K562 (cell line): ENCODE measurements at regions not wholly inside any gene's neighbourhood (a gene's known extent, or its start where the extent isn't known, plus 50 kb on each side); places are given as distances from the start of the nearest gene placed in this dataset.
A peak's percentile ranks its signal among the peaks of the same experiment; 100 is the strongest.

ENCODE experiments used
- ATAC-seq: fragments of 200-7000 bp; cut with Tn5 transposase; 3 replicates; pipeline ENCODE4 v1.9.1; 2020; ENCODE audit warnings: moderate library complexity
- BruUV-seq: library from RNA; stranded (reverse); fragments of 400-500 nt; replicated peaks from 2 replicates; lab custom pipeline; 2021; lab: Mats Ljungman, UMichigan
- CTCF ChIA-PET: fragments of 300-600 bp; formaldehyde crosslinking; extraction: SDS; loops from one replicate; lab custom pipeline; 2021; ENCODE audit warnings: low intra/inter-chr PET ratio; lab: Yijun Ruan, JAX
- POLR2A ChIA-PET: fragments of 300-600, 350-650 bp; sonication (Branson Sonifier 250); formaldehyde crosslinking; extraction: SDS; loops from one replicate; lab custom pipeline; 2021; ENCODE audit warnings: antibody characterized with exemption, inconsistent platforms; lab: Yijun Ruan, JAX
- DNase-seq, 4 experiments: peaks; one replicate each; pipeline versions ENCODE4 v3.0.0 to v3.0.0-alpha.2; 2011 to 2018; ENCODE audit warnings: low spot score in 3 of 4, mixed read lengths in 3 of 4; ENCODE audit errors: extremely low read depth in 1 of 4
- FAIRE-seq: peaks from 2 replicates; lab custom pipeline; 2011; peaks lifted over from hg19 to GRCh38; lab: Jason Lieb, UNC
- H2AFZ ChIP-seq: 2 replicates; pipeline ENCODE4 v1.6.0; 2011; ENCODE audit warnings: low read depth, low read length, control low read depth, inconsistent platforms
- H3K27ac ChIP-seq: fragments of 200-600 bp; 3 replicates; pipeline ENCODE4 v1.8.0; 2011; ENCODE audit warnings: low read depth, mild to moderate bottlenecking, control low read depth, inconsistent platforms, low read length, moderate library complexity, mixed read lengths; ENCODE audit errors: extremely low read depth
- H3K27me3 ChIP-seq, 2 experiments: fragments of 300-600 bp in 1 of 2; 2 replicates in 1 of 2; 3 replicates in 1 of 2; pipeline versions ENCODE4 v1.6.0 to v1.8.0; 2011; ENCODE audit warnings: inconsistent platforms in 2 of 2, low read length in 2 of 2, mild to moderate bottlenecking in 1 of 2, mixed read lengths in 1 of 2, moderate library complexity in 1 of 2; ENCODE audit not compliant: control insufficient read depth in 2 of 2, insufficient read depth in 2 of 2
- H3K36me3 ChIP-seq: fragments of 300-600 bp; 3 replicates; pipeline ENCODE4 v1.8.0; 2011; ENCODE audit warnings: mild to moderate bottlenecking, low read length, inconsistent platforms; ENCODE audit not compliant: control insufficient read depth, insufficient read depth
- H3K4me1 ChIP-seq, 2 experiments: fragments of 200-600 bp in 1 of 2; replicated peaks in 1 of 2; 2 replicates in 1 of 2; 3 replicates in 1 of 2; pipeline versions ENCODE4 v1.5.1 to v1.8.0; 2011; ENCODE audit warnings: inconsistent platforms in 2 of 2, low read length in 2 of 2, mild to moderate bottlenecking in 1 of 2, mixed read lengths in 1 of 2, moderate library complexity in 1 of 2; ENCODE audit not compliant: control insufficient read depth in 2 of 2, insufficient read depth in 2 of 2
- H3K4me2 ChIP-seq: 2 replicates; pipeline ENCODE4 v1.6.1; 2011; ENCODE audit warnings: low read length, control low read depth, inconsistent platforms, mixed read lengths; ENCODE audit not compliant: insufficient read depth
- H3K4me3 ChIP-seq: fragments of 200-600 bp; sonication (generic), shearing (Covaris generic); 2 replicates; pipeline ENCODE4 v1.5.1; 2016; ENCODE audit warnings: control low read depth, inconsistent platforms
- H3K79me2 ChIP-seq: fragments of 200-600 bp; 3 replicates; pipeline ENCODE4 v1.8.0; 2011; ENCODE audit warnings: low read length, inconsistent platforms; ENCODE audit not compliant: control insufficient read depth, insufficient read depth
- H3K9ac ChIP-seq, 2 experiments: 2 replicates each; pipeline versions ENCODE4 v1.6.0 to v1.6.1; 2011; ENCODE audit warnings: low read depth in 2 of 2, low read length in 2 of 2, control low read depth in 1 of 2, inconsistent platforms in 1 of 2, mild to moderate bottlenecking in 1 of 2, mixed read lengths in 1 of 2; ENCODE audit not compliant: insufficient read depth in 1 of 2
- H3K9me1 ChIP-seq: one replicate; pipeline ENCODE4 v1.6.0; 2011; ENCODE audit warnings: inconsistent platforms, mild to moderate bottlenecking, low read length, moderate library complexity; ENCODE audit not compliant: control insufficient read depth, insufficient read depth
- H3K9me3 ChIP-seq: replicated peaks from 2 replicates; pipeline ENCODE4 v1.5.1; 2011; ENCODE audit warnings: low read depth, low read length, inconsistent platforms; ENCODE audit not compliant: control insufficient read depth, insufficient read depth
- H4K20me1 ChIP-seq: replicated peaks from 2 replicates; pipeline ENCODE4 v1.6.1; 2011; ENCODE audit warnings: low read length, inconsistent platforms, mixed read lengths; ENCODE audit not compliant: control insufficient read depth, insufficient read depth
- BRCA1 ChIP-seq, 2 experiments: fragments of 450-650 bp in 1 of 2; sonication (generic) in 1 of 2; formaldehyde crosslinking in 1 of 2; IDR thresholded peaks; 2 replicates each; pipeline versions ENCODE4 v1.5.0 to v1.6.1; 2017 to 2020; ENCODE audit warnings: mild to moderate bottlenecking in 1 of 2, missing genetic modification reagents in 1 of 2
- CHD4 ChIP-seq: fragments of 200-600 bp; sonication (generic); IDR thresholded peaks from 3 replicates; pipeline ENCODE4 v1.6.1; 2012; ENCODE audit warnings: low read depth, mild to moderate bottlenecking, mixed read lengths, low read length, inconsistent platforms; ENCODE audit not compliant: insufficient read depth, insufficient replicate concordance, poor library complexity, severe bottlenecking
- EP300 ChIP-seq: IDR thresholded peaks from 2 replicates; pipeline ENCODE4 v1.6.1; 2012; ENCODE audit warnings: low read length, improper control_type of control experiment
- NCOA2 ChIP-seq, 2 experiments: fragments of 450-650 bp; IDR thresholded peaks; 2 replicates each; pipeline ENCODE4 v1.6.1; 2018; ENCODE audit warnings: mild to moderate bottlenecking in 2 of 2, moderate library complexity in 1 of 2; ENCODE audit not compliant: partially characterized antibody in 2 of 2
- RBBP5 ChIP-seq: fragments of 200-600 bp; sonication (generic); IDR thresholded peaks from 2 replicates; pipeline ENCODE4 v1.6.1; 2012; ENCODE audit warnings: borderline replicate concordance, mild to moderate bottlenecking, low read length, control low read depth, inconsistent platforms; ENCODE audit not compliant: insufficient read depth, poor library complexity, severe bottlenecking
- ZBTB9 ChIP-seq: fragments of 450-650 bp; formaldehyde crosslinking; IDR thresholded peaks from 2 replicates; pipeline ENCODE4 v1.4.0; 2020; ENCODE audit warnings: mild to moderate bottlenecking, moderate library complexity
- ZC3H8 ChIP-seq: fragments of 450-650 bp; IDR thresholded peaks from 2 replicates; pipeline ENCODE4 v1.6.1; 2017
- ZHX1 ChIP-seq: fragments of 150-350 bp; conservative IDR thresholded peaks from 2 replicates; pipeline ENCODE4 v1.6.1; 2014; ENCODE audit warnings: low read length
- ZNF3 ChIP-seq: fragments of 250-450 bp; sonication (Bioruptor Pico); IDR thresholded peaks from 2 replicates; pipeline ENCODE4 v1.5.0; 2021; ENCODE audit warnings: mild to moderate bottlenecking, moderate library complexity
- ZNF592 ChIP-seq: fragments of 450-650 bp; IDR thresholded peaks from 2 replicates; pipeline ENCODE4 v1.6.1; 2017; ENCODE audit warnings: antibody characterized with exemption, mild to moderate bottlenecking
- ZNF639 ChIP-seq, 2 experiments: fragments of 200-800 bp in 1 of 2; sonication (Bioruptor generic) in 1 of 2; sonication (generic) in 1 of 2; formaldehyde crosslinking in 1 of 2; IDR thresholded peaks in 1 of 2; conservative IDR thresholded peaks in 1 of 2; 2 replicates each; pipeline versions ENCODE4 v1.5.0 to v1.6.1; 2016 to 2020; ENCODE audit warnings: missing compliant biosample characterization in 1 of 2, missing genetic modification characterization in 1 of 2, missing genetic modification reagents in 1 of 2
- WGBS: fragments of 100-300 bp; shearing (Covaris generic); methylation state at CpG from one replicate; pipeline ENCODE4 v1.1.6; 2016; ENCODE audit warnings: low coverage, mixed read lengths; ENCODE audit not compliant: insufficient coverage; ENCODE audit errors: missing lambda C conversion rate; 5-methylcytosine and 5-hydroxymethylcytosine counted together
- in situ Hi-C: fragments of 300-500 bp; cut with MboI; formaldehyde crosslinking; loops from 4 replicates; pipeline ENCODE4 v1.15.0; 2018; ENCODE audit warnings: inconsistent platforms, mixed read lengths
- intact Hi-C: fragments of 100-400 bp; cut with micrococcal nuclease; formaldehyde crosslinking; loops from 2 replicates; pipeline ENCODE4 v1.14.2; 2022

- H3K36me3 ChIP-seq: no peaks in the 10 kb centered on the region
- ChIA-PET POLR2A (interaction anchor here (0.6 to 1.5 kb wide), 4 partner anchors 9 to 17 kb away, joined by 3 to 4 read pairs (median 4); no protein-coding TSS in a partner anchor), CTCF (no interaction called here)
- H3K9me1 ChIP-seq: no peaks in the 10 kb centered on the region
- no peak overlapping the region for H3K9ac ChIP-seq
- peaks cover 24 to 52% of the 10 kb centered on the region in 2 experiments for H3K4me1 ChIP-seq
- H3K79me2 ChIP-seq: no peaks in the 10 kb centered on the region
- BruUV-seq: no TSS peak
- H3K9me3 ChIP-seq: no peaks in the 10 kb centered on the region
- peak; percentile 9; the same call in 1 of the 3 replicates for ATAC-seq
- H3K4me3 ChIP-seq: no peak overlapping the region
- in situ Hi-C loops (no loop called here), intact Hi-C loops (no loop called here)
- H3K27ac ChIP-seq: no peak overlapping the region
- peak in 2 of 4 experiments; percentile 30 to 62 for DNase-seq
- 20% methylated on average over 5 of the region's 5 CpGs for WGBS
- no peaks in the 10 kb centered on the region for H3K27me3 ChIP-seq
- H4K20me1 ChIP-seq: no peaks in the 10 kb centered on the region
- peak overlapping the region; percentile 22; the same call in 1 of the 2 replicates for H3K4me2 ChIP-seq
- FAIRE-seq: no peak
- peak overlapping the region; percentile 50; the same call in 1 of the 2 replicates for H2AFZ ChIP-seq
- TF ChIP-seq ZC3H8 (no peak), CHD4 (no peak), NCOA2 (IDR thresholded peaks at IDR 0.05; ENCODE audit: partially characterized antibody in 2 of 2) (no peak), ZNF3 (CRISPR knock-in tag) (no peak), RBBP5 (no peak), ZNF592 (no peak), ZBTB9 (CRISPR knock-in tag) (no peak), EP300 (no peak; the same call in 1 of the 2 replicates), BRCA1 (IDR thresholded peaks at IDR 0.05) (no peak), BRCA1 (CRISPR knock-in tag; IDR thresholded peaks at IDR 0.05) (no peak), ZHX1 (no peak), ZNF639 (CRISPR knock-in tag; conservative IDR thresholded peaks at IDR 0.05 in 1 of 2, IDR thresholded peaks at IDR 0.05 in 1 of 2) (no peak)
These were observed 89.0 kb downstream of the TBX19 start for GRCh38 chr1:168369655-168370054.
